ENCODE measurements at regions not wholly inside any gene's neighbourhood (a gene's known extent, or its start where the extent isn't known, plus 50 kb on each side); places are given as distances from the start of the nearest gene placed in this dataset.

DNA sequence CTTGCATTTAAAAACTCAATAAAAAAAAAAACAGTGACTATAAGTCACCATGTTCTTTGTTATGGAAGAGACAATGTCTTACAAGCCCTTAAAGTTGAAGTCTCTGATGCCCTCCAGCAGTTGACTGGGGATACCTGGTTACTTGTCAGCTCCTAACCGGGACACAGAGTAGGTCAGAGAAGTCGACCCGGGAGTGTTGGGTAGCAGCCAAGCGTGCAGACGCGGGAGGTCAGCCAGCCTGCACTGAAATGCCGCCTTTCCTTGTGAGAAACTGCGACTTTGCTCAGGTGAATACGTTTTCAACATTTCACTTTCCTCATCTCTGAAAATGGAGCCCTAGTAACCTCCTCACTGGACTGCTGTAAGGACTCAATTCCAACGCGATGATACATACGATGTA, 81.8 kb downstream of the F11 start:
- ATAC-seq (no peak), DNase-seq (no peak)
- POLR2A ChIA-PET, result no interaction called here
- Mint-ChIP-seq H3K4me1 (ENCODE audit: low read depth) (no peaks in the 10 kb centered on the region), H3K36me3 (ENCODE audit: low read depth) (no peaks in the 10 kb centered on the region), H3K27me3 (ENCODE audit: low read depth) (no peaks in the 10 kb centered on the region), H3K9me3 (ENCODE audit: insufficient read depth) (no peaks in the 10 kb centered on the region), H3K27ac (no peak overlapping the region), H3K4me3 (no peak overlapping the region)
- CTCF ChIA-PET, result no interaction called here

DNA sequence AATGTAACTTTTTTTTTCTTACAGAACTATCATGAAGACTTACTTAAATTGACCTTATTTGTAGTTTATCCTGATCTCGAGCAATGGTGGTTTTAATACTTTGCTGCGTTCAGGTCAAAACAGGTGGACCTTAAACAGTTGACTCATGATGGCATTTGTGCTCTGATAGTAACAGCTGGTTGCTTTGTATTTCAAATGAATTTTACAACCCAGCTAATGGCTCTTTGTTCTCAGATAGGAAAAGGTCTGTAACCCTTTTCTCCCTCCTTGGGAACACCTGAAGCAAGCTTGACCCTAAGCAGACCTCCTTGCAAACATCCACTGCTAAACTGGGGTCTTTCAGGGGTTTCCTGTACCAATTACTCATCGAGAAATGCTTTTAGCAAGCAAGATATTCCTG, 79.2 kb downstream of the F11 start:
- ATAC-seq, result no peak
- H3K36me3 Mint-ChIP-seq (ENCODE audit: low read depth), result no peaks in the 10 kb centered on the region
- H3K27me3 Mint-ChIP-seq (ENCODE audit: low read depth), result no peaks in the 10 kb centered on the region
- no peaks in the 10 kb centered on the region for H3K9me3 Mint-ChIP-seq (ENCODE audit: insufficient read depth)
- ChIA-PET POLR2A (no interaction called here), CTCF (no interaction called here)
- no peak for DNase-seq
- no peaks in the 10 kb centered on the region for H3K4me1 Mint-ChIP-seq (ENCODE audit: low read depth)
- H3K27ac Mint-ChIP-seq, result no peak overlapping the region
- no peak overlapping the region for H3K4me3 Mint-ChIP-seq

DNA sequence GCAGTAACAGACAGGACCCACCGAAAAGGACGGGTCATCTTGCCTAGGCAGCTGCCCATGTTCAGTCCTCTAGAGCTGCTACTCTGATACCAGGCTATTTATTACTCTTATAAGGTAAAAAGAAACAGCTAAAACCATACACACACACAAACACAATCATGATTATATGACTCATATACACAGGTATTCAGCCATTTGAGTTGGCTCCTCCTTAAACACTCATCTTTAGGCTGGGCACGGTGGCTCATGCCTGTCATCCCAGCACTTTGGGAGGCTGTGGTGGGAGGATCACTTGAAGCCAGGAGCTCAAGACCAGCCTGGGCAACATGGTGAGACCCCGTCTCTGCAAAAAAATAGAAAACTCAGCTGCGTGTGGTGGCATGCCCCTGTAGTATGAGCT, 76.6 kb downstream of the F11 start:
- Mint-ChIP-seq H3K9me3 (ENCODE audit: insufficient read depth) (no peaks in the 10 kb centered on the region), H3K4me3 (no peak overlapping the region), H3K27me3 (ENCODE audit: low read depth) (no peaks in the 10 kb centered on the region), H3K36me3 (ENCODE audit: low read depth) (no peaks in the 10 kb centered on the region), H3K27ac (no peak overlapping the region), H3K4me1 (ENCODE audit: low read depth) (no peaks in the 10 kb centered on the region)
- DNase-seq, result no peak
- POLR2A ChIA-PET, result no interaction called here
- CTCF ChIA-PET, result no interaction called here
- ATAC-seq, result no peak

DNA sequence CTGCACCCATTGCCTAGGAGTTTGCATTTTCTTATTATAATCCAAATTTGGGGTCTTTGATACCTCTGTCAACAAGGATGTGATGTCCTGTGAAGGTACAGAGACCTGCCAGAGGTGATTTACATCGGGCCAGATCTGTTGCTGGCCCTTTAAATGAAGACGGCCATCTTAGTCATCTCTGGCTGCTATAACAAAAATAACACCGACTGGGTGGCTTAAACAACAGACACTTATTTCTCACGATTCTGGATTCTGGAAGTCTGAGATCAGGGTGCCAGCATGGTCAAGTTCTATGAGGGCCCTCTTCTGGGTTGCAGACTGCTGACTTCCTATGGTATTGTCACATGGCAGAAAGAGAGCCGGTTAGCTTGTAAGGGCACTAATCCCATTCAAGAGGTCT, 75.7 kb downstream of the F11 start:
- H3K27me3 Mint-ChIP-seq (ENCODE audit: low read depth), result no peaks in the 10 kb centered on the region
- no peak overlapping the region for H3K27ac Mint-ChIP-seq
- ATAC-seq (no peak), DNase-seq (no peak)
- no peak overlapping the region for H3K4me3 Mint-ChIP-seq
- no peaks in the 10 kb centered on the region for H3K36me3 Mint-ChIP-seq (ENCODE audit: low read depth)
- H3K9me3 Mint-ChIP-seq (ENCODE audit: insufficient read depth), result no peaks in the 10 kb centered on the region
- CTCF ChIA-PET, result no interaction called here
- H3K4me1 Mint-ChIP-seq (ENCODE audit: low read depth), result no peaks in the 10 kb centered on the region
- POLR2A ChIA-PET, result no interaction called here

Measured in activated CD8-positive, alpha-beta T cell treated with anti-CD3 and anti-CD28 coated beads, Interleukin-2, amount 10 ng/mL, durations not matched to agents 7 days and 5 days (primary cell).